Lower leg skin (tissue), 4 donors: ENCODE measurements at regions not wholly inside any gene's neighbourhood (a gene's known extent, or its start where the extent isn't known, plus 50 kb on each side); places are given as distances from the start of the nearest gene placed in this dataset.
"Not testable (repeated sequence)": the region's sequence is repeated elsewhere in the genome, so short reads cannot be mapped to it uniquely, and the experiment has no call there.

Experiments used
- DNase-seq, 2 donors: peaks; one replicate each; pipeline ENCODE4 v3.0.0-alpha.2; 2019; ENCODE audit warnings: low spot score in 2 of 2
- H3K4me3 ChIP-seq: fragments of 200-600 bp; sonication (generic); 2 replicates; pipeline ENCODE4 v1.5.1; 2017; ENCODE audit warnings: mild to moderate bottlenecking, low read depth; ENCODE audit not compliant: poor library complexity, severe bottlenecking
- POLR2A ChIP-seq, 2 donors: fragments of 450-650 bp; IDR thresholded peaks; one replicate each; pipeline ENCODE4 v1.6.1; 2016 to 2017; ENCODE audit warnings: antibody characterized with exemption in 2 of 2, mild to moderate bottlenecking in 1 of 2, moderate library complexity in 1 of 2
- WGBS, 2 donors: methylation state at CpG; one replicate each; pipeline ENCODE4 v1.1.5; 2018; 5-methylcytosine and 5-hydroxymethylcytosine counted together
- intact Hi-C: fragments of 100-400 bp; cut with DNase I; formaldehyde crosslinking; loops from one replicate; pipeline ENCODE4 v1.15.0; 2023; ENCODE audit warnings: low total_unique reads
- TF ChIP-seq, protein P1 (sequence below), 3 donors: fragments of 450-650 bp; IDR thresholded peaks; one replicate each; pipeline ENCODE4 v1.5.1; 2016; ENCODE audit warnings: antibody characterized with exemption in 3 of 3, mild to moderate bottlenecking in 3 of 3, moderate library complexity in 2 of 3

GRCh38 chr4:10388146-10388545, 69.1 kb downstream of the ZNF518B start:
- DNase-seq, H3K4me3 ChIP-seq, intact Hi-C loops: not testable (repeated sequence)
- WGBS, 2 donors: 62 to 71% methylated on average over 3 of the region's 3 CpGs

DNA sequence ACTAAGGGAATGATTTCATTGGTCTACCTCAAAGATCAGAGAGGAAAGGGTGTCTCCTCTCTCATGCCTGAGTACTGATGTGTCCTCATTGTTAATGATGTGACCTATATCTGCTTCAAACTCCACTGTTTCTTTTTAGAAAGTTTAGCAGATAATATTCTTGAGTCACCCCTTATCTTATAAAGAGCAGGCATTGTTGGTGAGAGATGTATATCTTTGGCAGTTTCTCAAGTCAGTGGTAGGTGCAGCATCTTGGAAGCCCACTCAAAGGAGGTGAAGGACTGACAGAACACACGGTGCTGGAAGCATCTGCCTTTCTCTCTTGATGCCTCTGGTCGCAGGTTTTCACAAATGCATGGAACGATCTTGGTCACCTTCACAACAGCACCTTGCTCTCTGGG, 71.2 kb downstream of the ZNF518B start:
- intact Hi-C loops: no loop called here
- TF ChIP-seq, protein P1, sequence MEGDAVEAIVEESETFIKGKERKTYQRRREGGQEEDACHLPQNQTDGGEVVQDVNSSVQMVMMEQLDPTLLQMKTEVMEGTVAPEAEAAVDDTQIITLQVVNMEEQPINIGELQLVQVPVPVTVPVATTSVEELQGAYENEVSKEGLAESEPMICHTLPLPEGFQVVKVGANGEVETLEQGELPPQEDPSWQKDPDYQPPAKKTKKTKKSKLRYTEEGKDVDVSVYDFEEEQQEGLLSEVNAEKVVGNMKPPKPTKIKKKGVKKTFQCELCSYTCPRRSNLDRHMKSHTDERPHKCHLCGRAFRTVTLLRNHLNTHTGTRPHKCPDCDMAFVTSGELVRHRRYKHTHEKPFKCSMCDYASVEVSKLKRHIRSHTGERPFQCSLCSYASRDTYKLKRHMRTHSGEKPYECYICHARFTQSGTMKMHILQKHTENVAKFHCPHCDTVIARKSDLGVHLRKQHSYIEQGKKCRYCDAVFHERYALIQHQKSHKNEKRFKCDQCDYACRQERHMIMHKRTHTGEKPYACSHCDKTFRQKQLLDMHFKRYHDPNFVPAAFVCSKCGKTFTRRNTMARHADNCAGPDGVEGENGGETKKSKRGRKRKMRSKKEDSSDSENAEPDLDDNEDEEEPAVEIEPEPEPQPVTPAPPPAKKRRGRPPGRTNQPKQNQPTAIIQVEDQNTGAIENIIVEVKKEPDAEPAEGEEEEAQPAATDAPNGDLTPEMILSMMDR (IDR thresholded peaks at IDR 0.05): no peak
- no peak for TF ChIP-seq POLR2A (IDR thresholded peaks at IDR 0.05)
- no peak for DNase-seq
- H3K4me3 ChIP-seq: no peak overlapping the region
- WGBS, 2 donors: 78 to 93% methylated on average over 3 of the region's 3 CpGs

DNA sequence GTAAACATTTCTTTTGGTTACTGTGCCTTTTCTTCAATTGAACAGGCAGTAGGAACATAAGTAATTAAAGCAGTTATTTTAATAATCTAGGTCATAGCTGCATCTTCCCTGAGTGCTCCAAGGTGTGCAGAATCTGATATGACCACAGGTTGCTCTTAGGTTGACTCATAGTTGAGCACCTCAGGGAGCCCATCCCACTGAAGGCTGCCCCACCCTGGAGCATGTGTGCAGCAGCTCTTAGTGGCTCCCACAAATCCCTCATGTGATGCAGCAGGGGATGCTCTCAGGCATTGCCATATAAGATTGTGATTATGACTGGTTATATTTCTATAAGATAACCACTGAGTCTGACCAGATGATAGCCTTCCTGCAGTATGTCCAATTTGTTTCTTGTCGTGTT, 72.3 kb downstream of the ZNF518B start:
- intact Hi-C loops: no loop called here
- H3K4me3 ChIP-seq: no peak overlapping the region
- 71 to 94% methylated on average over 1 of the region's 1 CpG for WGBS, 2 donors
- no peak for TF ChIP-seq POLR2A (IDR thresholded peaks at IDR 0.05)
- TF ChIP-seq, protein P1 (IDR thresholded peaks at IDR 0.05): no peak
- no peak for DNase-seq

- TF ChIP-seq POLR2A (IDR thresholded peaks at IDR 0.05): no peak
- TF ChIP-seq, protein P1 (IDR thresholded peaks at IDR 0.05): no peak
- WGBS, 2 donors: 63 to 68% methylated on average over 3 of the region's 3 CpGs
- DNase-seq: no peak
- intact Hi-C loops: no loop called here
- no peak overlapping the region for H3K4me3 ChIP-seq
Observed at GRCh38 chr4:10383417-10383816, 73.8 kb downstream of the ZNF518B start.

GRCh38 chr4:10382171-10382570, 75.1 kb downstream of the ZNF518B start:
- DNase-seq, H3K4me3 ChIP-seq, intact Hi-C loops: not testable (repeated sequence)
- 82 to 95% methylated on average over 1 of the region's 1 CpG for WGBS, 2 donors

DNA sequence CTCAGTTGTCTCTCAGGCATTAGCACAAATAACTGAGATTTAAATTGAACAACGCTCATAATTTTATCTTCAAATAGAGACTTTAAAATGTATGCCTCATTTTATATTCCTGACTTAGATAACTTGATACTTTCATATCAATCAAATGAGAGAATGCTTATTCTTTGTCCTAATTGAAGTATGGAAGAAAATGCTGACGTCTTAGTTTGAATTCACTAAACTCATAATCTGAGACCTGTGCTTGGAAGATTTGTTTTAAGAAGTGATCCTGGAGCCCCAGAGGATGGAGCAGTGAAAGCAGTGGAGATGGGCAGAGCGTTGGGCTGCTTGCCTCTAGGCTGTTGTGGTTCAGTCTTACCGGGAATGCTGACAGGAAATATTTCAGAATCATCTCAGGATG, 76.1 kb downstream of the ZNF518B start:
- no peak for TF ChIP-seq POLR2A (IDR thresholded peaks at IDR 0.05)
- TF ChIP-seq, protein P1 (IDR thresholded peaks at IDR 0.05): no peak
- WGBS, 2 donors: 62 to 73% methylated on average over 4 of the region's 4 CpGs
- intact Hi-C loops: no loop called here
- H3K4me3 ChIP-seq: no peak overlapping the region
- DNase-seq: no peak

DNA sequence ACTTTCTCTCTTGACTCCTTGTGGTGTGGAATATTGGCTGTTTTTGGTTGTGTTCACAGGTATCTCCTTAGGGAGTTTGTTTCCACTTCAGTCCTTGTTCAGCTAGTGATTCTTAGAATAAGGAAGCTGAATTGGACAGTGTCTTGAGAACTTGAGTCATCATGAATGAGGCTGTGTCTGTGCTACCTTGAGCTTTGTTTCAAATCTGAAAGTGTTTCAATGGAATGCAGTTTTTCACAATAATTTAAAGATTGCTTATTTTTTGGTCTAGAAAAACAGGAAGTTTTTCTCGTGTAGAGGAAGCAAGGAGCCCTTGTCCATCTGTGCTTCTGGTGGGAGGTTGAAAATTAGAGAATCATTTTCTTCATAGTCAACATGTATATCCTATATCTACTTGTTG, 76.5 kb downstream of the ZNF518B start:
- 0 to 42% methylated on average over 1 of the region's 1 CpG for WGBS, 2 donors
- DNase-seq: no peak
- intact Hi-C loops: no loop called here
- no peak for TF ChIP-seq POLR2A (IDR thresholded peaks at IDR 0.05)
- TF ChIP-seq, protein P1 (IDR thresholded peaks at IDR 0.05): no peak
- H3K4me3 ChIP-seq: no peak overlapping the region
